SK-N-MC (cell line): ENCODE measurements at regions not wholly inside any gene's neighbourhood (a gene's known extent, or its start where the extent isn't known, plus 50 kb on each side); places are given as distances from the start of the nearest gene placed in this dataset.
"Not testable (repeated sequence)": the region's sequence is repeated elsewhere in the genome, so short reads cannot be mapped to it uniquely, and the experiment has no call there.

ENCODE experiments used
- DNase-seq: peaks from one replicate; pipeline ENCODE4 v3.0.0-alpha.2; 2011; ENCODE audit warnings: low read depth, low spot score
- H3K27ac ChIP-seq: fragments of 200-600 bp; sonication (generic); 2 replicates; pipeline ENCODE4 v1.5.1; 2016; ENCODE audit warnings: mixed run types
- H3K36me3 ChIP-seq: fragments of 200-600 bp; sonication (generic); 2 replicates; pipeline ENCODE4 v1.6.1; 2017; ENCODE audit warnings: antibody characterized with exemption, low read length, mixed read lengths; ENCODE audit not compliant: insufficient read depth
- H3K4me3 ChIP-seq: fragments of 200-600 bp; sonication (generic); 2 replicates; pipeline ENCODE4 v1.5.1; 2016
- H3K9ac ChIP-seq: fragments of 200-600 bp; sonication (generic); 2 replicates; pipeline ENCODE4 v1.8.0; 2017; ENCODE audit warnings: mixed run types, mixed read lengths; ENCODE audit not compliant: insufficient read length
- H3K9me3 ChIP-seq: fragments of 200-600 bp; sonication (generic); 2 replicates; pipeline ENCODE4 v1.6.1; 2017; ENCODE audit warnings: low read depth, mild to moderate bottlenecking, antibody characterized with exemption, low read length, moderate library complexity, mixed read lengths
- EZH2 ChIP-seq: fragments of 200-600 bp; sonication (generic); IDR thresholded peaks from one replicate; pipeline ENCODE4 v1.6.1; 2017; ENCODE audit warnings: antibody characterized with exemption
- FOXP2 ChIP-seq: optimal IDR thresholded peaks from 2 replicates; pipeline ENCODE3; 2011; ENCODE audit warnings: mild to moderate bottlenecking, moderate library complexity; ENCODE audit not compliant: insufficient read depth; ENCODE audit errors: extremely low read length, control extremely low read depth
- POLR2AphosphoS5 ChIP-seq: IDR thresholded peaks from 2 replicates; pipeline ENCODE4 v1.6.1; 2012; ENCODE audit warnings: mild to moderate bottlenecking, low read depth, low read length, borderline replicate concordance

GRCh38 chr5:125073090-125073489 lies 326.7 kb upstream of the ZNF608 start:
- TF ChIP-seq EZH2: no peak
- TF ChIP-seq POLR2AphosphoS5: no peak
- TF ChIP-seq FOXP2: no peak
- Histone ChIP-seq H3K27ac (no peak overlapping the region), H3K9ac (no peak overlapping the region), H3K36me3 (no peaks in the 10 kb centered on the region), H3K4me3 (no peak overlapping the region), H3K9me3 (no peaks in the 10 kb centered on the region)
- no peak for DNase-seq

DNA sequence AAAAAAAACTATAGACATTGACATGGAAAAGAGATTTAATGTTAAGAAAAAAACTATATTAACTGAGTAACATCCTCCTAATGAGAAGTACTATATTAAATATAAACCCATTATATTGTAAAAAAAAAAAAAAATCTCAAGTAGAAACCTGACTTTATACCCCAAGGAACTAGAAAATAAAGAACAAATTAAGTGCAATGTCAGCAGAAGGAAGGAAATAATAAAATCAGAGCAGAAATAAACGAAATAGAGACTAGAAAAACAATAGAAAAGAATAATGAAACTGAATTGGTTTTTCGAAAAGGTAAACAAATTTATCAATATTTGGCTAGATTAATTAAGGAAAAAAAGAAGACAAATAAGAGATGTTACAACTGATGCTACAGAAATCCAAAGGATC lies 329.1 kb upstream of the ZNF608 start:
- TF ChIP-seq FOXP2 (no peak), POLR2AphosphoS5 (no peak), EZH2 (no peak)
- no peaks in the 10 kb centered on the region for H3K9me3 ChIP-seq
- no peak overlapping the region for H3K9ac ChIP-seq

DNA sequence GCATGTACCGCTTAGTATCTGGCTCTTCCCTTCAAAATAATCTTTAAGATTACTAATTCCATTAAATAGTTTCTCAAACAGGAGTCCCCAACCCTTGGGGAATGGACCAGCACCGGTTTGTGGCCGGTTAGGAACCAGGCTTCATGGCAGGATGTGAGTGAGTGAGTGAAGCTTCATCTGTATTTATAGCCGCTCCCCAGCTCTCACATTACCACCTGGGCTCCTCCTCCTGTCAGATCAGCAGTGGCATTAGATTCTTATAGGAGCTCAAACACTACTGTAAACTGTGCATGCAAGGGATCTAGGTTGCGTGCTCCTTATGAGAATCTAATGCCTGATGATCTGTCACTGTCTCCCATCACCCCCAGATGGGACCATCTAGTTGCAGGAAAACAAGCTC lies 332.6 kb upstream of the ZNF608 start:
- H3K9me3 ChIP-seq, H3K9ac ChIP-seq, DNase-seq, H3K36me3 ChIP-seq, H3K27ac ChIP-seq, H3K4me3 ChIP-seq: not testable (repeated sequence)

More for the DNA sequence above, 329.1 kb upstream of the ZNF608 start:
- Histone ChIP-seq H3K27ac (no peak overlapping the region), H3K36me3 (no peaks in the 10 kb centered on the region), H3K4me3 (no peak overlapping the region)
- DNase-seq: no peak

DNA sequence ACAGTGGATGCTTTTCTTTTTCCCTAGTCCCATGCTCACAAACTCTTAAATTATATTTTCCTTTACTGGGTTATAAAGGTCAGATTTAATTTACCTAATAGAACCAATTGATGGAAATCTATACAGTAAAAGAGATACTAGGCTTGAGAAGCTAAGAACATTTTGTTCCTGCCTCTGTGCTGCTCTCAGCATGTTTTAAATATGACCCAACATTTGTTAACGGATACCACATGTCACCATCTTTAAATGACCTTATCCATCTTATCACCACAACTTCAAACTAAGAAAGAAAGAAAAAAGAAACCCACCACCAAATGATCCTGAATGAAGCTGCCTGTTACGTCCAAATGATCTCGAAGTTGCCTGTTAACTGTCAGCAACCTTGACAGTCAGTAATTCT lies 334.7 kb upstream of the ZNF608 start:
- Histone ChIP-seq H3K9me3 (no peaks in the 10 kb centered on the region), H3K4me3 (no peak overlapping the region), H3K9ac (no peak overlapping the region), H3K36me3 (no peaks in the 10 kb centered on the region), H3K27ac (no peak overlapping the region)
- TF ChIP-seq EZH2 (no peak), POLR2AphosphoS5 (no peak), FOXP2 (no peak)
- DNase-seq: no peak

DNA sequence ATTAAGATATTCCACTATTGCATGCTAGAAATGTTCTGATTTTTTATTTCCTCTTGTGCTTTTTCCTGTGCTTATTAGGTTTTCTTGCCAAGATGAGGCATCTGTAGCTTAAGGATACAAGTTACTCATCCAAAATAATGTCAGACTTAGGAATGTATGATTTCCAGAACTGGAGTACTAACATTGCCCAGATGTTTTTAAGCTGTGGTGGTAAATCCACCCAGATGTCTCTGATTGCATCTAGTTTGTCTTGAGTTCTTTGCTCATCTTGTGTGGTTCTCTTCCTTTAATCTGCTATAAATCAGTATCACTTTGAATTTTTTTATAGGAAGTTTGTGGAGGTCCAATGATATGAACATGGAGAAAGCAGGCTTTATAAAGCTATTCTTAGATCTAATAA lies 337.5 kb upstream of the ZNF608 start:
- Histone ChIP-seq H3K4me3 (no peak overlapping the region), H3K9me3 (no peaks in the 10 kb centered on the region), H3K9ac (no peak overlapping the region), H3K27ac (no peak overlapping the region), H3K36me3 (no peaks in the 10 kb centered on the region)
- TF ChIP-seq POLR2AphosphoS5: no peak
- TF ChIP-seq EZH2: no peak
- no peak for TF ChIP-seq FOXP2
- DNase-seq: no peak

GRCh38 chr5:125085797-125086505 lies 339.5 kb upstream of the ZNF608 start:
- no peak overlapping the region for H3K9ac ChIP-seq
- H3K9me3 ChIP-seq: no peaks in the 10 kb centered on the region
- H3K36me3 ChIP-seq: no peaks in the 10 kb centered on the region
- no peak for DNase-seq
- TF ChIP-seq POLR2AphosphoS5 (no peak), EZH2 (no peak), FOXP2 (no peak)
- H3K27ac ChIP-seq: no peak overlapping the region
- H3K4me3 ChIP-seq: no peak overlapping the region

DNA sequence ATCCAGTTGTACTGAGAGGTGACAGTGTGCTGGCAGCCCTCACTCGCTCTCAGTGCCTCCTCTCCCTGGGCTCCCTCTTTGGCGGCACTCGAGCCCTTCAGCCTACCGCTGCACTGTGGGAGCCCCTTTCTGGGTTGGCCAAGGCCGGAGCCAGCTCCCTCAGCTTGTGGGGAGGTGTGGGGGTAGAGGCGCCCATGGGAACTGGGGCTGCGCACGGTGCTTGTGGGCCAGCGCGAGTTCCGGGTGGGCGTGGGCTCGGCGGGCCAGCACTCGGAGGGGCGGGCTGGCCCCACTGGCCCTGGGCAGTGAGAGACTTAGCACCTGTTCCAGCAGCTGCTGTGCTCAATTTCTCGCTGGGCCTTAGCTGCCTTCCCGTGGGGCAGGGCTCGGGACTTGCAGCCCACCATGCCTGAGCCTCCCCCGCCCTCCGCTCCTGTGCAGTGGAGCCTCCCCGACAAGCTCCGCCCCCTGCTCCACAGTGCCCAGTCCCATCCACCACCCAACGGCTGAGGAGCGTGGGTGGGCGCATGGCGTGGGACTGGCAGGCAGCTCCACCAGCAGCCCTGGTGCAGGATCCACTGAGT lies 342.2 kb upstream of the ZNF608 start:
- TF ChIP-seq FOXP2 (no peak), EZH2 (no peak), POLR2AphosphoS5 (no peak)
- DNase-seq: no peak
- H3K9ac ChIP-seq: no peak overlapping the region
- no peaks in the 10 kb centered on the region for H3K36me3 ChIP-seq
- no peaks in the 10 kb centered on the region for H3K9me3 ChIP-seq
- no peak overlapping the region for H3K27ac ChIP-seq
- H3K4me3 ChIP-seq: no peak overlapping the region

GRCh38 chr5:125092138-125092537 lies 345.7 kb upstream of the ZNF608 start:
- not testable (repeated sequence) for H3K27ac ChIP-seq, H3K9me3 ChIP-seq, H3K9ac ChIP-seq, DNase-seq, H3K36me3 ChIP-seq, H3K4me3 ChIP-seq

DNA sequence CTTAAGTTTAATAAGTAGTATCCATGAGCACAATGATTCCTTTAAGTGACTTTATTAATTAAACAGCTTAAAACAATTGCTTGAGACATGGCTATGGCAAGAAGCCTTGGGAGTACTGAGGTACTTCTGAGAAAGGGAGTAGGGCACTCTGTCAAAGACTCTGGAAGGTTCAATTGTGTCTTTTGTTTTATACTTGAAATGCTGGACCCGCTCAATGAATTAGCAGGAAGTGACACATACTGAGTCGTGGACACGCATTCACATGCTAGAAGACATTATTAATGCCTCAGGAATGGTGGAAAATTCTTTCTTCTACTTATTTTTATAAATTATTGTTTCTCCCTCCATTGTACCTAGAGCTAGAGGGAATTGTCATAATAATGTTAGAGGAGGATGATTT lies 347.3 kb upstream of the ZNF608 start:
- DNase-seq: no peak
- H3K36me3 ChIP-seq: no peaks in the 10 kb centered on the region
- TF ChIP-seq FOXP2 (no peak), POLR2AphosphoS5 (no peak), EZH2 (no peak)
- H3K4me3 ChIP-seq: no peak overlapping the region
- no peak overlapping the region for H3K27ac ChIP-seq
- no peaks in the 10 kb centered on the region for H3K9me3 ChIP-seq
- no peak overlapping the region for H3K9ac ChIP-seq
